ENCODE measurements at regions not wholly inside any gene's neighbourhood (a gene's known extent, or its start where the extent isn't known, plus 50 kb on each side); places are given as distances from the start of the nearest gene placed in this dataset.

DNA sequence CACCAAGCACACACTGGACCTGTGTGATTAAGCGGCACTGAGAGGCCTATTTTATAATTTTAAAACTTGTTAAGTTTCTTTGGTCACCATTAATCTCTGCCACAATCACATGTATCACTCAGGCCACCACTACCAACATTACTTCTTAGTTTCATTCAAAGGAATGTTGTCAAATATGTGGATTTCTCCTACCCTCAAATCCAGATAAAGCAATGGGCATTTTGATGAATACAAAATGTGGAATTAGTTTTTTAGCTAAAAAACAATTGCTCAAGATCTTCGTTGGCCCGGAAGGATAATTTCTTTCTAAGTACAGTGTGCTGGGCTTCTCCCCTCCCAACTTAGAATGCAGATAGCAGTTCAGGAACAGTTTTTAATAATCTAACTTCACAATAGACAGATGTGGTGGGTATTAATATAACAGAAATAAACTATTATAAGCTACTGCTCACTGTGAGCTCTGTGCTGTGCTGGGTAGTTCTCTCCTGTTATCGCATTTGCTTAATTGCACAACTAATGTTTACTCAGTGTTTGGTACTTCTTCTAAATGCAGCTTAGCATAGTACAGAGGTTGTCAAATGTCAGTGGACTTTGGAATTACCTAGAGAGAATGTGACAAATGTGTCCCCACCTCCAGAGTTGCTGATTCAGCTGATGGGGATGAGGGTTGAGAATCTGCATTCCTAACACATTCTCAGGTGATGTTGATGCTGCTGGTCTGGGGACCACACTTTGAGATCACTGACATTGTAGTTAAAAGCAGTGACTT, 266.7 kb upstream of the AMIGO2 start (continued):
- TF ChIP-seq NR2F1 (CRISPR knock-in tag; IDR thresholded peaks at IDR 0.05) = peak; percentile 71; a peak in 3 of 4 replicates
- TF ChIP-seq NCOA2 (CRISPR knock-in tag; IDR thresholded peaks at IDR 0.05) = peak; percentile 69
- TF ChIP-seq EP300 (IDR thresholded peaks at IDR 0.05; ENCODE audit: low read depth in 2 of 2, low read length in 2 of 2) = peak; percentile 56 to 83; a peak in 3 of 4 replicates
- TF ChIP-seq EP300 (CRISPR knock-in tag; IDR thresholded peaks at IDR 0.05; ENCODE audit: borderline replicate concordance) = 0 out of 2 replicates have a peak, but pooled peaks have one; percentile 21
- no peak for TF ChIP-seq MLX (CRISPR knock-in tag; IDR thresholded peaks at IDR 0.05)
- peak; percentile 97 for TF ChIP-seq HNF4G (IDR thresholded peaks at IDR 0.05; ENCODE audit: borderline replicate concordance, low read depth, low read length)
- peak; percentile 93 for TF ChIP-seq HNF4G (CRISPR knock-in tag; IDR thresholded peaks at IDR 0.05; ENCODE audit: borderline replicate concordance, low read depth)
- TF ChIP-seq SOX5 (CRISPR knock-in tag; IDR thresholded peaks at IDR 0.05; ENCODE audit: borderline replicate concordance) = peak; percentile 74; the same call in 1 of the 2 replicates
- no peak for TF ChIP-seq ZNF441 (CRISPR knock-in tag; IDR thresholded peaks at IDR 0.05; ENCODE audit: borderline replicate concordance)
- TF ChIP-seq FOXP4 (CRISPR knock-in tag; IDR thresholded peaks at IDR 0.05) = peak; percentile 84
- TF ChIP-seq, protein P1, sequence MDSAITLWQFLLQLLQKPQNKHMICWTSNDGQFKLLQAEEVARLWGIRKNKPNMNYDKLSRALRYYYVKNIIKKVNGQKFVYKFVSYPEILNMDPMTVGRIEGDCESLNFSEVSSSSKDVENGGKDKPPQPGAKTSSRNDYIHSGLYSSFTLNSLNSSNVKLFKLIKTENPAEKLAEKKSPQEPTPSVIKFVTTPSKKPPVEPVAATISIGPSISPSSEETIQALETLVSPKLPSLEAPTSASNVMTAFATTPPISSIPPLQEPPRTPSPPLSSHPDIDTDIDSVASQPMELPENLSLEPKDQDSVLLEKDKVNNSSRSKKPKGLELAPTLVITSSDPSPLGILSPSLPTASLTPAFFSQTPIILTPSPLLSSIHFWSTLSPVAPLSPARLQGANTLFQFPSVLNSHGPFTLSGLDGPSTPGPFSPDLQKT (CRISPR knock-in tag; IDR thresholded peaks at IDR 0.05; ENCODE audit: borderline replicate concordance) = no peak
- peak; percentile 68 for TF ChIP-seq HHEX (CRISPR knock-in tag; IDR thresholded peaks at IDR 0.05)
- TF ChIP-seq NFKBIZ (CRISPR knock-in tag; IDR thresholded peaks at IDR 0.05) = peak; percentile 70; the same call in 1 of the 2 replicates
- peak; percentile 79; the same call in 1 of the 2 replicates for TF ChIP-seq TRIM24 (CRISPR knock-in tag; IDR thresholded peaks at IDR 0.05)
- peak; percentile 91 for TF ChIP-seq KDM1A (CRISPR knock-in tag; IDR thresholded peaks at IDR 0.05)
- TF ChIP-seq, protein P2, sequence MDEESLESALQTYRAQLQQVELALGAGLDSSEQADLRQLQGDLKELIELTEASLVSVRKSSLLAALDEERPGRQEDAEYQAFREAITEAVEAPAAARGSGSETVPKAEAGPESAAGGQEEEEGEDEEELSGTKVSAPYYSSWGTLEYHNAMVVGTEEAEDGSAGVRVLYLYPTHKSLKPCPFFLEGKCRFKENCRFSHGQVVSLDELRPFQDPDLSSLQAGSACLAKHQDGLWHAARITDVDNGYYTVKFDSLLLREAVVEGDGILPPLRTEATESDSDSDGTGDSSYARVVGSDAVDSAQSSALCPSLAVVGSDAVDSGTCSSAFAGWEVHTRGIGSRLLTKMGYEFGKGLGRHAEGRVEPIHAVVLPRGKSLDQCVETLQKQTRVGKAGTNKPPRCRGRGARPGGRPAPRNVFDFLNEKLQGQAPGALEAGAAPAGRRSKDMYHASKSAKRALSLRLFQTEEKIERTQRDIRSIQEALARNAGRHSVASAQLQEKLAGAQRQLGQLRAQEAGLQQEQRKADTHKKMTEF (CRISPR knock-in tag; IDR thresholded peaks at IDR 0.05) = peak; percentile 74
- TF ChIP-seq MBNL3 (CRISPR knock-in tag; conservative IDR thresholded peaks at IDR 0.05) = no peak
- TF ChIP-seq ZNF737 (CRISPR knock-in tag; IDR thresholded peaks at IDR 0.05; ENCODE audit: borderline replicate concordance) = no peak
- TF ChIP-seq CENPT (CRISPR knock-in tag; IDR thresholded peaks at IDR 0.05; ENCODE audit: low read depth) = no peak
- 0 out of 2 replicates have a peak, but pooled peaks have one; percentile 56 for TF ChIP-seq MEIS2 (CRISPR knock-in tag; IDR thresholded peaks at IDR 0.05)
- TF ChIP-seq ELF3 (CRISPR knock-in tag; IDR thresholded peaks at IDR 0.05) = peak; percentile 51; the same call in 1 of the 2 replicates
- TF ChIP-seq HDAC1 (CRISPR knock-in tag; IDR thresholded peaks at IDR 0.05) = peak; percentile 72; the same call in 1 of the 2 replicates
- no peak for TF ChIP-seq ZNF746 (CRISPR knock-in tag; IDR thresholded peaks at IDR 0.05)
- TF ChIP-seq SMC3 (IDR thresholded peaks at IDR 0.05; ENCODE audit: low read length) = peak; percentile 24; the same call in 1 of the 2 replicates
- TF ChIP-seq YEATS4 (CRISPR knock-in tag; IDR thresholded peaks at IDR 0.05; ENCODE audit: borderline replicate concordance) = 0 out of 2 replicates have a peak, but pooled peaks have one; percentile 22
- TF ChIP-seq PITX1 (CRISPR knock-in tag; IDR thresholded peaks at IDR 0.05) = peak; percentile 82
- TF ChIP-seq PLRG1 (conservative IDR thresholded peaks at IDR 0.05) = no peak

Measured in HepG2 (cell line).